Tibial artery (tissue), 4 donors: ENCODE measurements at regions not wholly inside any gene's neighbourhood (a gene's known extent, or its start where the extent isn't known, plus 50 kb on each side); places are given as distances from the start of the nearest gene placed in this dataset.

ENCODE experiments used
- DNase-seq, 2 donors: peaks; one replicate each; pipeline ENCODE4 v3.0.0-alpha.2; 2019
- H3K27ac ChIP-seq, 2 donors: fragments of 200-600 bp; sonication (generic) in 1 of 2; 1 replicate in 1 of 2; 2 replicates in 1 of 2; pipeline ENCODE4 v1.5.1; 2018 to 2019; ENCODE audit warnings: mild to moderate bottlenecking in 1 of 2
- H3K27me3 ChIP-seq, 2 donors: fragments of 200-600 bp; sonication (generic) in 1 of 2; one replicate each; pipeline versions ENCODE4 v1.5.1 to v1.6.0; 2016 to 2019
- H3K36me3 ChIP-seq, 3 donors: fragments of 200-600 bp; sonication (generic) in 2 of 3; one replicate each; pipeline ENCODE4 v1.5.1; 2016 to 2019; ENCODE audit warnings: mild to moderate bottlenecking in 2 of 3
- H3K4me1 ChIP-seq, 4 donors: fragments of 200-600 bp; sonication (generic) in 2 of 4; 1 replicate in 3 of 4; 2 replicates in 1 of 4; pipeline ENCODE4 v1.5.1; 2016 to 2019
- H3K4me3 ChIP-seq, 2 donors: fragments of 200-600 bp; sonication (generic) in 1 of 2; 1 replicate in 1 of 2; 2 replicates in 1 of 2; pipeline ENCODE4 v1.5.1; 2018 to 2019; ENCODE audit warnings: mild to moderate bottlenecking in 2 of 2
- H3K9me3 ChIP-seq, 3 donors: fragments of 200-600 bp; sonication (generic) in 1 of 3; one replicate each; pipeline ENCODE4 v1.5.1; 2016 to 2019
- CTCF ChIP-seq, 2 experiments: fragments of 200-600 bp in 1 of 2; fragments of 450-650 bp in 1 of 2; IDR thresholded peaks; one replicate each; pipeline ENCODE4 v1.5.1; 2017 to 2019; ENCODE audit warnings: antibody characterized with exemption in 2 of 2, mild to moderate bottlenecking in 1 of 2, moderate library complexity in 1 of 2
- intact Hi-C: fragments of 100-400 bp; cut with DNase I; formaldehyde crosslinking; loops from one replicate; pipeline ENCODE4 v1.15.0; 2023; ENCODE audit warnings: low total_unique reads

- Histone ChIP-seq H3K9me3 (no peaks in the 10 kb centered on the region), H3K27me3 (no peaks in the 10 kb centered on the region), H3K4me1 (peaks cover 0 to 30% (median 5%) of the 10 kb centered on the region in 4 donors), H3K4me3 (no peak overlapping the region), H3K36me3 (no peaks in the 10 kb centered on the region), H3K27ac (no peak overlapping the region)
- TF ChIP-seq CTCF (IDR thresholded peaks at IDR 0.05), result no peak
- DNase-seq, result no peak
- intact Hi-C loops, result no loop called here
These were observed 351.8 kb upstream of the ADAMTSL1 start for GRCh38 chr9:18122171-18122570.

GRCh38 chr9:18124760-18125159 lies 349.2 kb upstream of the ADAMTSL1 start:
- intact Hi-C loops, result no loop called here
- no peak for TF ChIP-seq CTCF (IDR thresholded peaks at IDR 0.05)
- H3K4me1 ChIP-seq, result peaks cover 0 to 30% (median 5%) of the 10 kb centered on the region in 4 donors
- DNase-seq, result no peak
- H3K36me3 ChIP-seq, result no peaks in the 10 kb centered on the region
- no peaks in the 10 kb centered on the region for H3K9me3 ChIP-seq
- H3K27me3 ChIP-seq, result no peaks in the 10 kb centered on the region
- no peak overlapping the region for H3K4me3 ChIP-seq
- H3K27ac ChIP-seq, result no peak overlapping the region

- no peak overlapping the region for H3K27ac ChIP-seq
- no peak for DNase-seq
- H3K4me3 ChIP-seq, result no peak overlapping the region
- no peaks in the 10 kb centered on the region for H3K36me3 ChIP-seq
- intact Hi-C loops, result no loop called here
- no peaks in the 10 kb centered on the region for H3K9me3 ChIP-seq
- H3K4me1 ChIP-seq, result peaks cover 0 to 30% (median 5%) of the 10 kb centered on the region in 4 donors
- no peak for TF ChIP-seq CTCF (IDR thresholded peaks at IDR 0.05)
- H3K27me3 ChIP-seq, result no peaks in the 10 kb centered on the region
These were observed 347.0 kb upstream of the ADAMTSL1 start for GRCh38 chr9:18126831-18127498.

GRCh38 chr9:18127499-18127875 lies 346.5 kb upstream of the ADAMTSL1 start:
- intact Hi-C loops, result no loop called here
- TF ChIP-seq CTCF (IDR thresholded peaks at IDR 0.05), result no peak
- no peak overlapping the region for H3K4me3 ChIP-seq
- H3K9me3 ChIP-seq, result no peaks in the 10 kb centered on the region
- H3K36me3 ChIP-seq, result no peaks in the 10 kb centered on the region
- DNase-seq, result no peak
- no peaks in the 10 kb centered on the region for H3K27me3 ChIP-seq
- no peak overlapping the region for H3K27ac ChIP-seq
- H3K4me1 ChIP-seq, result peaks cover 0 to 30% (median 5%) of the 10 kb centered on the region in 4 donors

- peaks cover 0 to 21% (median 3%) of the 10 kb centered on the region in 4 donors for H3K4me1 ChIP-seq
- H3K27ac ChIP-seq, result no peak overlapping the region
- intact Hi-C loops, result no loop called here
- no peaks in the 10 kb centered on the region for H3K27me3 ChIP-seq
- no peak overlapping the region for H3K4me3 ChIP-seq
- TF ChIP-seq CTCF (IDR thresholded peaks at IDR 0.05), result no peak
- H3K9me3 ChIP-seq, result no peaks in the 10 kb centered on the region
- H3K36me3 ChIP-seq, result no peaks in the 10 kb centered on the region
- DNase-seq, result no peak
These were observed 344.1 kb upstream of the ADAMTSL1 start for GRCh38 chr9:18129809-18130334.
